ENCODE measurements at regions not wholly inside any gene's neighbourhood (a gene's known extent, or its start where the extent isn't known, plus 50 kb on each side); places are given as distances from the start of the nearest gene placed in this dataset.

- no peak for ATAC-seq (ENCODE audit: insufficient number of reproducible peaks, low FRiP score, low read depth)
- no peaks in the 10 kb centered on the region for H3K9me3 ChIP-seq
- no peaks in the 10 kb centered on the region for H3K27me3 ChIP-seq (replicated peaks; ENCODE audit: insufficient read depth)
These were observed 412.8 kb upstream of the SLIT2 start for GRCh38 chr4:19838858-19839257.

GRCh38 chr4:19835429-19835828 lies 416.3 kb upstream of the SLIT2 start:
- Histone ChIP-seq H3K36me3 (no peaks in the 10 kb centered on the region), H3K27ac (no peak overlapping the region), H3K4me1 (ENCODE audit: control insufficient read depth in 1 of 2, low read depth in 2 of 2) (no peaks in the 10 kb centered on the region), H3K27me3 (replicated peaks; ENCODE audit: insufficient read depth) (no peaks in the 10 kb centered on the region), H3K4me3 (no peak overlapping the region), H3K9me3 (no peaks in the 10 kb centered on the region)
- DNase-seq (ENCODE audit: low spot score): no peak
- no peak for ATAC-seq (ENCODE audit: insufficient number of reproducible peaks, low FRiP score, low read depth)
- no peak for TF ChIP-seq CTCF (IDR thresholded peaks at IDR 0.05)

More at GRCh38 chr4:19838858-19839257, 412.8 kb upstream of the SLIT2 start:
- no peak for DNase-seq (ENCODE audit: low spot score)
- Histone ChIP-seq H3K4me1 (ENCODE audit: control insufficient read depth in 1 of 2, low read depth in 2 of 2) (no peaks in the 10 kb centered on the region), H3K36me3 (no peaks in the 10 kb centered on the region), H3K4me3 (no peak overlapping the region), H3K27ac (no peak overlapping the region)
- no peak for TF ChIP-seq CTCF (IDR thresholded peaks at IDR 0.05)

GRCh38 chr4:19832411-19832810 lies 419.3 kb upstream of the SLIT2 start:
- H3K27ac ChIP-seq: no peak overlapping the region
- H3K4me1 ChIP-seq (ENCODE audit: control insufficient read depth in 1 of 2, low read depth in 2 of 2): no peaks in the 10 kb centered on the region
- H3K4me3 ChIP-seq: no peak overlapping the region
- TF ChIP-seq CTCF (IDR thresholded peaks at IDR 0.05): no peak
- H3K9me3 ChIP-seq: no peaks in the 10 kb centered on the region
- ATAC-seq (ENCODE audit: insufficient number of reproducible peaks, low FRiP score, low read depth): no peak
- no peaks in the 10 kb centered on the region for H3K27me3 ChIP-seq (replicated peaks; ENCODE audit: insufficient read depth)
- no peaks in the 10 kb centered on the region for H3K36me3 ChIP-seq
- DNase-seq (ENCODE audit: low spot score): no peak

- DNase-seq (ENCODE audit: low spot score): no peak
- no peak for TF ChIP-seq CTCF (IDR thresholded peaks at IDR 0.05)
- no peak for ATAC-seq (ENCODE audit: insufficient number of reproducible peaks, low FRiP score, low read depth)
- no peak overlapping the region for H3K27ac ChIP-seq
- no peaks in the 10 kb centered on the region for H3K4me1 ChIP-seq (ENCODE audit: control insufficient read depth in 1 of 2, low read depth in 2 of 2)
- no peaks in the 10 kb centered on the region for H3K9me3 ChIP-seq
- no peak overlapping the region for H3K4me3 ChIP-seq
- H3K27me3 ChIP-seq (replicated peaks; ENCODE audit: insufficient read depth): no peaks in the 10 kb centered on the region
- no peaks in the 10 kb centered on the region for H3K36me3 ChIP-seq
These were observed 419.9 kb upstream of the SLIT2 start for GRCh38 chr4:19831644-19832285.

GRCh38 chr4:19829101-19829500 lies 422.6 kb upstream of the SLIT2 start:
- Histone ChIP-seq H3K4me3 (no peak overlapping the region), H3K27ac (no peak overlapping the region), H3K36me3 (no peaks in the 10 kb centered on the region), H3K4me1 (ENCODE audit: control insufficient read depth in 1 of 2, low read depth in 2 of 2) (no peaks in the 10 kb centered on the region), H3K9me3 (no peaks in the 10 kb centered on the region), H3K27me3 (replicated peaks; ENCODE audit: insufficient read depth) (no peaks in the 10 kb centered on the region)
- ATAC-seq (ENCODE audit: insufficient number of reproducible peaks, low FRiP score, low read depth): no peak
- DNase-seq (ENCODE audit: low spot score): no peak
- no peak for TF ChIP-seq CTCF (IDR thresholded peaks at IDR 0.05)
